ENCODE measurements at regions not wholly inside any gene's neighbourhood (a gene's known extent, or its start where the extent isn't known, plus 50 kb on each side); places are given as distances from the start of the nearest gene placed in this dataset.

GRCh38 chr5:2148312-2149194 lies 265.8 kb upstream of the IRX4 start:
- DNase-seq, result no peak
- Histone ChIP-seq H3K4me3 (no peak overlapping the region), H3K27me3 (no peaks in the 10 kb centered on the region), H3K9me3 (no peaks in the 10 kb centered on the region), H3K4me1 (no peaks in the 10 kb centered on the region), H3K27ac (no peak overlapping the region), H3K9ac (ENCODE audit: low read depth in 2 of 2, low read length in 2 of 2) (no peak overlapping the region), H3K36me3 (no peaks in the 10 kb centered on the region)
- intact Hi-C loops (cut with DNase I), result no loop called here
- no peak for TF ChIP-seq CTCF (IDR thresholded peaks at IDR 0.05)

DNA sequence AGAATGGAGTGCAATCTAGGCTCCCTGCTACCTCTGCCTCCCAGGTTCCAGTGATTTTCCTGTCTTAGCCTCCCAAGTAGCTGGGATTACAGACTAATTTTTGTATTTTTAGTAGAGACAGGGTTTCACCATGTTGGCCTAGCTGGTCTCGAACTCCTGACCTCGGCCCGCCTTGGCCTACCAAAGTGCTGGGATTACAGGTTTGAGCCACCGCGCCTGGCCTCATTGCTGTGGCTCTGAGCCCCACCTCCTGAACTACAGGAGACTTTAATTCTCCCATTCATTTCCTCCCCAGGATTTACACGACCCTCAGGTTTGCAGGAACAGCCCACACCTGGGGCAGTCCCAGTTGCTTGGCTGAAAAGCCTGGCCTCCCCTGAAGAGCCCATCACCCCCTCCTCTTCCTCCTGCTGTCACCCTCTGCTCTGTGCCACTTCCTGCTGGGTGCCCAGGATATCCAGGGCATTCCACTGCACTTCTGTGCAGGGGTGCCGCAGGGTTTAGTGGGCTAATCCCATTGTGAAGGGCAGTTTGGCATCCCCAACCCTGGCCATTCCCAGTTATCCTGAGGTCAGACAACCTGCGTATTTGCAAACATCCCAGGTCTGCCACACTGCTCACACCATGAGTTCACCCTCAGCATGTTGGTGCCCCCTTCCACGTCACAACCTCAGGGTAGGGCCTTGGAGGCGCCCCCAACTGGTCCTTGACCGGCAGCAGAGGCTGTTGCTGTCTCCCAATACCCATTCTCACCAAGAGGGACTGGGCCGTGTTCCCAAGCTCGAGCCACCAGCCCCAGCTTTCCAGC lies 265.0 kb upstream of the IRX4 start:
- Histone ChIP-seq H3K4me3 (no peak overlapping the region), H3K9me3 (no peaks in the 10 kb centered on the region)
- no peak for DNase-seq

GRCh38 chr5:2143646-2144353 lies 261.1 kb upstream of the IRX4 start:
- Histone ChIP-seq H3K4me3 (no peak overlapping the region), H3K9me3 (no peaks in the 10 kb centered on the region), H3K27me3 (no peaks in the 10 kb centered on the region), H3K27ac (no peak overlapping the region), H3K9ac (ENCODE audit: low read depth in 2 of 2, low read length in 2 of 2) (no peak overlapping the region), H3K36me3 (no peaks in the 10 kb centered on the region), H3K4me1 (no peaks in the 10 kb centered on the region)
- DNase-seq, result no peak
- no peak for TF ChIP-seq CTCF (IDR thresholded peaks at IDR 0.05)
- intact Hi-C loops (cut with DNase I), result no loop called here

More for the DNA sequence above, 265.0 kb upstream of the IRX4 start:
- H3K27me3 ChIP-seq, result no peaks in the 10 kb centered on the region
- TF ChIP-seq CTCF (IDR thresholded peaks at IDR 0.05), result no peak
- H3K27ac ChIP-seq, result no peak overlapping the region
- intact Hi-C loops (cut with DNase I), result no loop called here
- H3K36me3 ChIP-seq, result no peaks in the 10 kb centered on the region
- no peaks in the 10 kb centered on the region for H3K4me1 ChIP-seq
- H3K9ac ChIP-seq (ENCODE audit: low read depth in 2 of 2, low read length in 2 of 2), result no peak overlapping the region

DNA sequence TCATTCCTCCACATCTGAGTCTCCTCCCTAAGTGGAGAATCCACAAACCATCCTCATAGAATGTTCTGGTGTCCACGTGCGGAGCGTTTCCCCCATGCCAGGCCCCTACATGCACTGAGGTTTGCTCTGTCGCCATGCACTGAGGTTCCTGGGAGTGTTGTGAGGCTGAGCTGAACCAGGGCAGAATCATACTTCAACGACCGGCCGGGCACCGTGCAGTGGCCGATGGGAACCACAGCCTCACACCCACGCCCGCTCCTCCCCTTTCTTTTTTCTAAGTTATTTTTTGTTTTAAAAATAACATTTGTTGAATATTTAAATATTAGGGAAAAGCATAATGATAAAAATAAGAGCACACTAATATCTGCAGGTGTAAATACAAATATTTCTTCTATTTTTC lies 260.4 kb upstream of the IRX4 start:
- H3K4me1 ChIP-seq, result no peaks in the 10 kb centered on the region
- no peaks in the 10 kb centered on the region for H3K9me3 ChIP-seq
- no peak for TF ChIP-seq CTCF (IDR thresholded peaks at IDR 0.05)
- intact Hi-C loops (cut with DNase I), result no loop called here
- DNase-seq, result no peak
- H3K36me3 ChIP-seq, result no peaks in the 10 kb centered on the region
- no peaks in the 10 kb centered on the region for H3K27me3 ChIP-seq
- no peak overlapping the region for H3K9ac ChIP-seq (ENCODE audit: low read depth in 2 of 2, low read length in 2 of 2)
- no peak overlapping the region for H3K27ac ChIP-seq
- H3K4me3 ChIP-seq, result no peak overlapping the region

DNA sequence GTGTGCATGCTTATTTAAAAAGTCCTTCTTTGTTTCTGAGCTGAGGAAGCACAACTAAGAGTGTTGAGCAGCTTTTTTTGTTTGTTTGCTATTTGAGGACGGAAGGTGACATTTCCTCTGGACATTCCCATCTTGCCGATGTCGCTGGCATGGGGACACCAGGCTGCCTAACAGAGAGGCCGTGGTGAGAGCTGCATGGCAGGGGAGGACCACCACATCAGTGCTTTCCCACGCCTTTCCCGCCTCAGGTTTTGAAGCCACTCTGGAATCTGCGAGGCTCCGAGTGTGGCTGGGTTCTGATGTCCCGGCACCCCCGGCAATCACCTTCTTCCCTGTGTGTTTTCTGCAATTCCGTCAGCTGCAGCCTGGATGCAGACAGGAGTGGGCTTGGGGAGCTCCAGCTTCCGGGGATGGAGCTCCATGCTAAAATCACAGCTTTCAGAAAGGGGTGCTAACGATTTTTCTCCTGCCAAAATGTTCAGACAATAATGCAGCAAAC lies 259.8 kb upstream of the IRX4 start:
- intact Hi-C loops (cut with DNase I), result no loop called here
- H3K27me3 ChIP-seq, result no peaks in the 10 kb centered on the region
- no peak for TF ChIP-seq CTCF (IDR thresholded peaks at IDR 0.05)
- H3K4me3 ChIP-seq, result no peak overlapping the region
- no peak for DNase-seq
- H3K27ac ChIP-seq, result no peak overlapping the region
- H3K36me3 ChIP-seq, result no peaks in the 10 kb centered on the region
- H3K9ac ChIP-seq (ENCODE audit: low read depth in 2 of 2, low read length in 2 of 2), result no peak overlapping the region
- H3K9me3 ChIP-seq, result no peaks in the 10 kb centered on the region
- no peaks in the 10 kb centered on the region for H3K4me1 ChIP-seq

All from colonic mucosa (tissue), 4 donors.